ENCODE measurements at regions not wholly inside any gene's neighbourhood (a gene's known extent, or its start where the extent isn't known, plus 50 kb on each side); places are given as distances from the start of the nearest gene placed in this dataset.

- DNase-seq, result no peak
Observed at GRCh38 chr7:115883629-115884028, 146.9 kb downstream of the TFEC start.

GRCh38 chr7:115881476-115881875 is 149.1 kb downstream of the TFEC start:
- DNase-seq, result no peak

- DNase-seq, result no peak
Observed at GRCh38 chr7:115879171-115879570, 151.4 kb downstream of the TFEC start.

GRCh38 chr7:115869801-115870200 is 160.8 kb downstream of the TFEC start:
- no peak for DNase-seq

- DNase-seq, result no peak
Observed at GRCh38 chr7:115869190-115869589, 161.4 kb downstream of the TFEC start.

- DNase-seq, result no peak
Observed at GRCh38 chr7:115868369-115868768, 162.2 kb downstream of the TFEC start.

GRCh38 chr7:115864082-115864481 is 166.5 kb downstream of the TFEC start:
- no peak for DNase-seq

- DNase-seq, result peak; percentile 28
Observed at GRCh38 chr7:115851291-115851690, 179.3 kb downstream of the TFEC start.

GRCh38 chr7:115850774-115851173 is 179.8 kb downstream of the TFEC start:
- DNase-seq, result no peak

- no peak for DNase-seq
Observed at GRCh38 chr7:115844857-115845256, 185.7 kb downstream of the TFEC start.

- no peak for DNase-seq
Observed at GRCh38 chr7:115840702-115841101, 189.9 kb downstream of the TFEC start.

GRCh38 chr7:115838829-115839228 is 191.7 kb downstream of the TFEC start:
- no peak for DNase-seq

GRCh38 chr7:115831371-115831770 is 199.2 kb downstream of the TFEC start:
- DNase-seq, result no peak

- no peak for DNase-seq
Observed at GRCh38 chr7:115827305-115828045, 203.1 kb downstream of the TFEC start.

GRCh38 chr7:115825456-115826115 is 205.0 kb downstream of the TFEC start:
- DNase-seq, result no peak

GRCh38 chr7:115822801-115823200 is 207.8 kb downstream of the TFEC start:
- DNase-seq, result no peak

- DNase-seq, result no peak
Observed at GRCh38 chr7:115822380-115822779, 208.2 kb downstream of the TFEC start.

GRCh38 chr7:115816318-115816974 is 214.1 kb downstream of the TFEC start:
- DNase-seq, result no peak

GRCh38 chr7:115812794-115813193 is 217.8 kb downstream of the TFEC start:
- DNase-seq, result no peak

- DNase-seq, result no peak
Observed at GRCh38 chr7:115805458-115805857, 225.1 kb downstream of the TFEC start.

GRCh38 chr7:115802415-115802814 is 228.1 kb downstream of the TFEC start:
- DNase-seq, result no peak

GRCh38 chr7:115799430-115799829 is 231.1 kb downstream of the TFEC start:
- DNase-seq, result no peak

GRCh38 chr7:115793958-115794702 is 236.4 kb downstream of the TFEC start:
- no peak for DNase-seq

All from NCI-H524 treated with DMSO at 0.1 percent for 48 hours (cell line).